ENCODE measurements at regions not wholly inside any gene's neighbourhood (a gene's known extent, or its start where the extent isn't known, plus 50 kb on each side); places are given as distances from the start of the nearest gene placed in this dataset.

- Histone ChIP-seq H3K4me1 (ENCODE audit: low read length) (no peaks in the 10 kb centered on the region), H3K9ac (ENCODE audit: low read length) (no peak overlapping the region), H3K79me2 (ENCODE audit: low read length) (no peaks in the 10 kb centered on the region), H3K27me3 (ENCODE audit: low read depth, low read length) (peaks cover 9% of the 10 kb centered on the region; the same call in 1 of the 2 replicates), H3K4me2 (ENCODE audit: low read length) (no peak overlapping the region), H4K20me1 (ENCODE audit: insufficient read depth, low read length) (no peaks in the 10 kb centered on the region), H3K9me3 (ENCODE audit: insufficient read depth, low read length) (no peaks in the 10 kb centered on the region), H3K27ac (ENCODE audit: low read length) (no peak overlapping the region), H3K4me3 (ENCODE audit: low read length) (no peak overlapping the region), H2AFZ (ENCODE audit: low read depth, low read length) (no peak overlapping the region), H3K36me3 (replicated peaks; ENCODE audit: low read depth, low read length) (no peaks in the 10 kb centered on the region)
- TF ChIP-seq CTCF (IDR thresholded peaks at IDR 0.05; ENCODE audit: low read depth, low read length) = no peak
- TF ChIP-seq EZH2phosphoT487 (IDR thresholded peaks at IDR 0.05; ENCODE audit: low read depth) = no peak
Observed at GRCh38 chr15:61425934-61426333, 196.8 kb upstream of the RORA start.

GRCh38 chr15:61422773-61423172 is 193.7 kb upstream of the RORA start:
- H4K20me1 ChIP-seq (ENCODE audit: insufficient read depth, low read length) = no peaks in the 10 kb centered on the region
- H3K9ac ChIP-seq (ENCODE audit: low read length) = no peak overlapping the region
- H2AFZ ChIP-seq (ENCODE audit: low read depth, low read length) = no peak overlapping the region
- H3K27ac ChIP-seq (ENCODE audit: low read length) = no peak overlapping the region
- H3K4me3 ChIP-seq (ENCODE audit: low read length) = no peak overlapping the region
- no peaks in the 10 kb centered on the region for H3K9me3 ChIP-seq (ENCODE audit: insufficient read depth, low read length)
- no peaks in the 10 kb centered on the region for H3K36me3 ChIP-seq (replicated peaks; ENCODE audit: low read depth, low read length)
- H3K4me1 ChIP-seq (ENCODE audit: low read length) = no peaks in the 10 kb centered on the region
- no peak overlapping the region for H3K4me2 ChIP-seq (ENCODE audit: low read length)
- peaks cover 12% of the 10 kb centered on the region; the same call in 1 of the 2 replicates for H3K27me3 ChIP-seq (ENCODE audit: low read depth, low read length)
- TF ChIP-seq EZH2phosphoT487 (IDR thresholded peaks at IDR 0.05; ENCODE audit: low read depth) = no peak
- TF ChIP-seq CTCF (IDR thresholded peaks at IDR 0.05; ENCODE audit: low read depth, low read length) = no peak
- H3K79me2 ChIP-seq (ENCODE audit: low read length) = no peaks in the 10 kb centered on the region

DNA sequence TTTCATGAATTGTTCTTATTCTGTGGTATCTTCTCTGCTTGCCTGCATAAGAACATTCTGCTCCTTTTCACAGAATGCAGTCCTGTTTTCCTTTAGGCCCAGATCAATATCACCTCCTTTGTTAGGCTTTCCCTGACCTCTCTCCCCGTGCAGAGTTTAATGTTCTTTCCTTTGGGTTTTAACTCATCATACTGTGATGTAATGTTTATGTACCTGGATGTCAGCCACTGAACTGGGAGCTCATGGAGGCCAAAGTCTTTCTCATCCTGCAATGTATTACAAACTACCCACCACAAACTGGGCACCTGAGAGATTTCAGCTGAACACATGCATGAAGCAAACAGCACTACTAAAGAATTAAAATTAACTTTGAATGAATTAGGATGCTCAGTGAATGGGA is 192.8 kb upstream of the RORA start:
- TF ChIP-seq CTCF (IDR thresholded peaks at IDR 0.05; ENCODE audit: low read depth, low read length) (no peak), EZH2phosphoT487 (IDR thresholded peaks at IDR 0.05; ENCODE audit: low read depth) (no peak)
- H3K27ac ChIP-seq (ENCODE audit: low read length) = no peak overlapping the region
- no peaks in the 10 kb centered on the region for H3K4me1 ChIP-seq (ENCODE audit: low read length)
- H2AFZ ChIP-seq (ENCODE audit: low read depth, low read length) = no peak overlapping the region
- H4K20me1 ChIP-seq (ENCODE audit: insufficient read depth, low read length) = no peaks in the 10 kb centered on the region
- H3K9me3 ChIP-seq (ENCODE audit: insufficient read depth, low read length) = no peaks in the 10 kb centered on the region
- H3K4me3 ChIP-seq (ENCODE audit: low read length) = no peak overlapping the region
- H3K27me3 ChIP-seq (ENCODE audit: low read depth, low read length) = peaks cover 12% of the 10 kb centered on the region; the same call in 1 of the 2 replicates
- no peaks in the 10 kb centered on the region for H3K79me2 ChIP-seq (ENCODE audit: low read length)
- H3K4me2 ChIP-seq (ENCODE audit: low read length) = no peak overlapping the region
- H3K9ac ChIP-seq (ENCODE audit: low read length) = no peak overlapping the region
- H3K36me3 ChIP-seq (replicated peaks; ENCODE audit: low read depth, low read length) = no peaks in the 10 kb centered on the region

GRCh38 chr15:61421470-61421869 is 192.4 kb upstream of the RORA start:
- Histone ChIP-seq H3K27ac (ENCODE audit: low read length) (no peak overlapping the region), H2AFZ (ENCODE audit: low read depth, low read length) (no peak overlapping the region), H3K4me1 (ENCODE audit: low read length) (no peaks in the 10 kb centered on the region), H3K4me2 (ENCODE audit: low read length) (no peak overlapping the region), H3K36me3 (replicated peaks; ENCODE audit: low read depth, low read length) (no peaks in the 10 kb centered on the region), H3K4me3 (ENCODE audit: low read length) (no peak overlapping the region), H4K20me1 (ENCODE audit: insufficient read depth, low read length) (no peaks in the 10 kb centered on the region), H3K79me2 (ENCODE audit: low read length) (no peaks in the 10 kb centered on the region), H3K9me3 (ENCODE audit: insufficient read depth, low read length) (no peaks in the 10 kb centered on the region), H3K27me3 (ENCODE audit: low read depth, low read length) (peaks cover 11% of the 10 kb centered on the region; the same call in 1 of the 2 replicates), H3K9ac (ENCODE audit: low read length) (no peak overlapping the region)
- TF ChIP-seq EZH2phosphoT487 (IDR thresholded peaks at IDR 0.05; ENCODE audit: low read depth) = no peak
- TF ChIP-seq CTCF (IDR thresholded peaks at IDR 0.05; ENCODE audit: low read depth, low read length) = no peak

Measured in OCI-LY3 (cell line).